ENCODE measurements at regions not wholly inside any gene's neighbourhood (a gene's known extent, or its start where the extent isn't known, plus 50 kb on each side); places are given as distances from the start of the nearest gene placed in this dataset.

- no peak for DNase-seq
Measured at GRCh38 chr7:67771846-67772605, 775.4 kb downstream of the TYW1 start.

DNA sequence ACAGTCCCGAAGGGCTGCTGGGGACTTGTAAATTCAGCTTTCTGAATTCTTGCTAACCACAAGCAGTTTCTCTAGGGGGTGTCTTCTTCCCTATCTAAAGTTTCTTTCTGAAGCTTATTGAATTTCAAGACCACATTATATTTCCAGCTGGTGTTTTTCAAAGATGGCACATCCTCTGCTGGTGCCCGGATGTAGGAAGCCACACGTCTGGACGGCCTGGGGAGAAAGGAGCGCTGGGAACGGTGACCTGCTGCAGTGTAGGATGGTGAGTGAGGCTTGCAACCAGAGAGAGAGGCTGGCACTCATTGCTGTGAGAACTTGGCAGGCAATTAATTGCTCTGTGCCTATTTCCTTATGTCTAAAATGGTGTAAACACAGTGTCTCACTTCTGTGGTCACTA, 776.4 kb downstream of the TYW1 start:
- peak; percentile 16 for DNase-seq

DNA sequence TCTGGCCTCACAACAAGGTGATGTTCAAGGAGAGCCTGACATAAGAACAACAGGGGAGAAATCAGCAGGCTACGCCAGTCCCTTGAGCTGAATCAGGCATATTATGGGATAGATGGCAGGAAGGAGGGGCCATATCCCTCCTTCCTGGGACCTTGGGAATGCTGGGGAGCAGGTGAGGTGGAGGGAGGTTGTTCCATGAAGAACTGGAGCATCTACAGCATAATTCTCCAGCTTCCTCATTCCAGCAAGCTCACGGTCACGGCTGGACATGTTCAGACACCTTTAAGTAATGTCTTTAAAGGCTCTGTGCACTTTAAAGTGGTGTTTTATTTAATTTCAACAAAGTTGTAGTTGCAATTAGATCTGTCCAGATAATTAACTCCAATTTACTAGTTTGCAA, 780.5 kb downstream of the TYW1 start:
- no peak for DNase-seq

DNA sequence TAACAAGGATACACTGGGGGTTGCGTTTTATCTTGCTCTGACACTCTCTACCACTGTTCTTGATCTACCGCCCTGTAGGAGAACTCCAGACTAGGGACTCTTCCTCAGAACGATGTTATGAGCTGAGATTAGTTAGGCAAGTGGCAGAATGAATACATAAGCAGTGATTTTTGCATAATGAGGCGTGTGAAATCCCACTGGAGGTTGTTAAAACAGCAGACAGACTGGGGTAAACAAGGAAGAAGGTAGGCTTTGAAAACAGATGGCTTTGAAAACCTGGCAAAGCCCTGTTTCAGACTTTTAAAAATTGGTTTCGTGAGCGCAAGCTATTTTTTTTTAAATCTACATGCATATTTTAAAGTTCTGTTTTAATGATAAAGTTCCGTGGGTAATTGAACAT, 785.2 kb downstream of the TYW1 start:
- DNase-seq = peak; percentile 68

GRCh38 chr7:67786021-67786420, 789.4 kb downstream of the TYW1 start:
- DNase-seq = peak; percentile 83

GRCh38 chr7:67788669-67789068, 792.0 kb downstream of the TYW1 start:
- DNase-seq = no peak

- DNase-seq = peak; percentile 75
Measured at GRCh38 chr7:67791918-67792317, 795.3 kb downstream of the TYW1 start.

DNA sequence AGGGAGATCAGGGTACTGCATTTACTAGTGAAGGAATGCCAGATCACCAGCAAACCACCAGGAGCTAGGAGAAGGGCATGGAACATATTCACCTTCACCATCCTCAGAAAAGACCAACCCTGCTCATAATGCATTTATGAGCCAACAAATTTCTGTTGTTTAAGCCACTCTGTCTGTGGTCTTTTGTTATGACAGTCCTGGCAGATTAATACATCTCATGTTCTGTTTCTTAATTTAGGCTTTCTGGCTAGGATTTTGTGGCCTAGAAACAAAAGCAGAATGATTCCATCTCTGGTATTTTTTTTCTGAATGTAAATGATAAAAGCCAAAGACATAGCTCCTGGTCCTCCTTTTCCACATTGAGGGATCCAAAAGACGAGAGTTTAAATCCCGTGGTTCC, 797.9 kb downstream of the TYW1 start:
- DNase-seq = no peak

DNA sequence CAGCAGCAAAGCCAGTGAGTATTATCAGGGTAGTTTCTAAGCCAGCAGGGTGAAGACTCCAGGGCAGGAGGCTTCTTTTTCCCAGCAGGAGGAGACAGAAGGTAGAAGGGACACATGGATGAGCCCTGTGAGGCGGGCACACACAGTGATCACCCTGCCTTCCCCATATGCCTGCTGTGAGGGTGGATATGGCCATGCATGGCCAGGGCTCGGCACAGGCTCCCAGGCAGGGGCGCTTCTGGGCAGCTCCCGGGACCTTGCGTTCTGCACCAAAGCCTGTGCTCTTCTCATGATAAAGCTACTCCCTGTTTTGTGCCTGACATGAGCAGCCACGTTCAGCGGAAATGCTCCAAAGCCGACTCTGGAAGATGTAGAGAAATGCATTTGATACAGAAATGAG, 807.2 kb downstream of the TYW1 start:
- no peak for DNase-seq

GRCh38 chr7:67805921-67806471, 809.4 kb downstream of the TYW1 start:
- DNase-seq = no peak

DNA sequence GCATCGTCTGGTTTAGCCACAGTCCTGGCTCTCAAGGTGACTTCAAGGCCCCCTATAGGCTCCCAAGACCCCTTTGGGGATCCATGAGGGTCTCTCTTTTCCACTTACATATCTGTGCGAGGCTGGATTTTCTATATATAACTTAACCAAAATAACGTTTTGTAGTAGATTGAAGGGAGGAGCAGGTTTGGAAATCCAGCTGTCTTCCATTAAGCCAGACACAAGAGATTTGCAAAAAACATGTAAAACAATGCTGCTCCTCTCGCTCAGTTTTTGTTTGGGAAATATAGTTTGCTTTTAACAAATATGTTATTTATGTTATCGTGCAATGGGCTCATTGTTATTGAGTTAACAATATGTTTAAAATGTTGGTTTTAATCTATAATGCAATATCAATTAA, 811.2 kb downstream of the TYW1 start:
- DNase-seq = no peak

GRCh38 chr7:67809586-67809985, 813.0 kb downstream of the TYW1 start:
- DNase-seq = no peak

DNA sequence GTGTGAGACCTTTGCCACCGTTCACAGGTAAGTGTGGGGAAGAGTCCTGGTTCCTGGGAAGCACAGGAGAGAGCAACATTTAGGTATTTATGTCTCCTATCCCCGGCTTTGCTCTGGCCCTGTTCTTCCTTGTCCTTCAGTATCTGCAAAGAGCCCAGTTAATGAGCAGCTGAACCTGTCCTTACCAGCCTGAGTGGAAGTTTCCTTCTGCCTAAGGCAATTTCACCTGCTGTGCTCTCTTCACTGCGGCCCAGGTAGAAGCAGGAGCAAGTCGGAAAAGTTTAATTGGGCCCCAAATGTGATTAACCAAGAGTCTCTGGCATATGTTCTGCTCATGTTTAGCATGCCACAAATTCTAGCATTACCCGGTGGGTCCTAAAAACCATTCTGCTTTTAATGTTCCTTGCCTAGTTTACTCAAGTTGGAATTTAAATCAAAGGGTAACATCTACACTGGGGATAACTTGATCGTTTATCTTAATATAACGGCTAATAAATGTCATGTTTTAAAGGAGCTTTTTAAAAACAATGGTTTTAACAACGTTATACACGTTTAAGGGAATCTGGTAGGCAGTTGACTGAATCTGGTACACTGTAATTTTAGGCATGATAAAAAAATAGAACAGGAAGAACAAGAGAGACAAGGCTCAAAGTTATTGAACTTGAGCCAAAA, 817.1 kb downstream of the TYW1 start:
- DNase-seq = no peak

DNA sequence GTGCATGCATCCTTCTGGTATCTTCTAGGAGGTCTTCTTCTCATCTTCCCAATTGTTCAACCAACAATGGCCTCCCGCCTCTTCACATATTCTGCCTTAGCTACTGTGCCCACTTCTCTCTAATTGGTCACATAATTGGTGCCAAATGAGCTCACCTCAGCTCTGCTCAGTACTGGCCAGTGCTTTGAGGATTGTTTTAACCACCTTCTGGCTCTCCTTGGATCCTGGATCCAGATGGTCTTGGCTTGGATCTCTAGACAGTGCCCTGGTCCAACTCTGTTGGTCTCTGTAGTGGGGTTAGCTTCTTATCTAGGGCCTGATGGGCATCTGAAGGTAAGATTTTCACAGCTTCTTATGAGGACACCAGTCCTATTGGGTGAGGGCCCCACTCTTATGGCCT, 820.8 kb downstream of the TYW1 start:
- DNase-seq = no peak

GRCh38 chr7:67821116-67821515, 824.5 kb downstream of the TYW1 start:
- DNase-seq = no peak

- DNase-seq = no peak
Measured at GRCh38 chr7:67823345-67823744, 826.7 kb downstream of the TYW1 start.

- DNase-seq = peak; percentile 68
Measured at GRCh38 chr7:67825356-67825755, 828.7 kb downstream of the TYW1 start.

DNA sequence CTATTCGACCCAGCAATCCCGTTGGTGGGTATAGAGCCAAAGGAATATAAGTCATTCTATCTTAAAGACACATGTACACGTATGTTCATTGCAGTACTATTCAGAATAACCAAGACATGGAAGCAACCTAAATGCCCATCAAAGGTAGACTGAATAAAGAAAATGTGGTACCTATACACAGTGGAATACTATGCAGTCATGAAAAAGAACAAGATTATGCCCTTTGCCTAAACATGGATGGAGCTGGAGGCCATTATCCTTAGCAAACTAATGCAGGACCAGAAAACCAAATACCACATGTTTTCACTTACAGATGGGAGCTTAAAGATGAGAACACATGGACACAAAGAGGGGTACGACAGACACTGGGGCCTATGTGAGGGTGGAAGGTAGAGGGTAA, 845.3 kb downstream of the TYW1 start:
- no peak for DNase-seq

DNA sequence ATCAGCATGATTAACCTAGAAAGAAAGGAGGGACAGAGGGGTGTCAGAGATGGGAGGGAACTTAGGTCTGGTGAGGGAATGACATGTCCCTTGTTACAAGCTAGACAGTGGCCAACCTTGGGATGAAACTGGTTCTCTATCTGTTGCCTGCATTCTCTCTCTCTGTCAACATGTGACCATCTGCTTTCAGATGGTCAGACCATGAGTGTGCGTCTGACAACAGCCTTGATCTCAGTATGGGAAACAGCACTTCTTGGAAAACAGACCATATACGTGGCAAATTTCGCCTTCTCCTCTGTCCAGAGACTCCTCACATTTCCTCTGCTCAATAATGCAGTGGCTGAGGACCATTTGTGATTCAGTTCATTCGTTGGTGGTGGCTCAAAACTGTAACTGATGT, 845.9 kb downstream of the TYW1 start:
- no peak for DNase-seq

DNA sequence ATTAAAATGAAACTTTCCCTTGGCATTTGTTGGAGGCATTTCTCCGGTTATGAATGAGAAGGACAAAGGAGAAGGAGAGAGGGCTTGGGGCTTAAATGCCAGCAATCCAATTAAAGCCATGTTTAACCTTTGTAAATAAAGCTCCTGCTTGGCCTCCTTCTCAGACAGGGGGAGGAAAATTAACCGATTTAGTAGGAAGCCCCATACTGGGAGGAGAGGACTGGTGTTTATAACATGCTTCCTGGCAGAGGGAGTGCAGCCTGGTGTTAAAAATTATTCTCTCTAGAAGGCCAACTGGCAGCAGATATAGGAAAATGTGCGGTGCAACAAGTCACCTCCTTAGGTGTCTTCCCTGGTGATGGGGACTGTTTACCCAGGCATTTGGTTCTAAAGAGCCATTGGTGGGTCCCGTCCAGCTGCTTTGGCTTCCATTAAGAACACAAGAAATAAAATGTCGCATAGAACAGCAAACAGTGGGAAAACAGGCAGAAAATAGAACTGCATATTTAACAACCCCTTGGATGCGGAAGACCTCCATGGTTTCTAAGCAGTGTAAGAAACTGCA, 846.5 kb downstream of the TYW1 start:
- no peak for DNase-seq

DNA sequence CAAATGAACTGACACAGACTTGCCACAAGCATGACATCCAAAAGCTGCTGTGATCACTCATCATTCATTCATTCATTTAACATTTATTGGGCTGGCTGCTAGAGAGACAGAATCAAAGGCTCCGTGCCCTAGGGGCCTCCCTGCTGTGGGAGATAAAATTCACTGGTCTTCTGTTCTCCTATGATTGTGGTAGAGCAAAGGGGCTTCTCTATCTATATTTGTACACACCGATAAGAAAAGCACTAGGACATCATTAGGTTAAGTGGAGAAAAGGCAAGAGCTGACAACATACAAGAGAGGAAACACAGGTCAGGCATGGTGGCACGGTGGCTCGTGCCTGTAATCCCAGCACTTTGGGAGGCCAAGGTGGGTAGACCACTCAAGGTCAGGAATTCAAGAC, 847.0 kb downstream of the TYW1 start:
- DNase-seq = no peak

DNA sequence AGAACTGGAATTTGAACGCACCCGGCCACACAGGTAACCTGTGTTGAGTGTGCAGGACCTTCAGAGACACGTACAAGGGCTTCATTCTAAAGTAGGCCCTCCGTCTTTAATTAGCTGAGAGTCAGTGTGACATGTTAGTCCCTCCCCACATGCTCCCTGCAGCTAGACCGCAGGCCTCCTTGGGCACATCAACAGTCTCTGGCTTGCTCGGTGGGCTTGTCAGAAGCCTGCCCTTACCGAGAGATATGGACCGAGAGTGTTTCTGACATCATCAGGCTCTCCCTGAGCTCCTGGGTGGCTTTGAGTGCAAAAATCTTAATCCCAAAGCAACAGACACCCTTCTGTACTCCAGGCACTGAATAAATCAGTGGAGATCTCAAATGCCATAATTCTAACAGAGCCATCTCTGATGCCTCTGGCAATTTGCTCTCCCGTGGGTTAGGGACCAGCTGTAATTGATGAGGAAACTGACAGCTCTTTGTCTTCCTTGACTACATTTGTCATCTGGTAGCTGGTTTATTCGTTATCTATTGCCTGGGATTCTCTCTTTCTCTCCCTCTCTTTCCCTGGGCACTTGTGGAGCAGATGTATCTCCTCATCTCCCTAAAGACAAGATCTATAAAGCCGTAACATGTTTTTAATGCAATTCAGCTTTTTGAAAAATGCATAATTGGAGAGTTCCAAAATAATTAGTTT, 850.6 kb downstream of the TYW1 start:
- DNase-seq = no peak
